Bronchial epithelial cell (primary cell): ENCODE measurements at regions not wholly inside any gene's neighbourhood (a gene's known extent, or its start where the extent isn't known, plus 50 kb on each side); places are given as distances from the start of the nearest gene placed in this dataset.

ENCODE experiments used
- DNase-seq: peaks from one replicate; pipeline ENCODE4 v3.0.0-alpha.2; 2010; ENCODE audit warnings: low read depth
- FAIRE-seq: peaks from 2 replicates; lab custom pipeline; 2011; peaks lifted over from hg19 to GRCh38; lab: Jason Lieb, UNC
- H3K27me3 ChIP-seq: 2 replicates; pipeline ENCODE4 v1.5.1; 2011; ENCODE audit warnings: low read length; ENCODE audit not compliant: control insufficient read depth, insufficient read depth
- H3K36me3 ChIP-seq: 2 replicates; pipeline ENCODE4 v1.5.1; 2011; ENCODE audit warnings: low read length; ENCODE audit not compliant: control insufficient read depth, insufficient read depth
- H3K4me3 ChIP-seq: 2 replicates; pipeline ENCODE4 v1.5.1; 2011; ENCODE audit warnings: mild to moderate bottlenecking, low read depth, low read length, control low read depth
- TF ChIP-seq, protein P1 (sequence below): IDR thresholded peaks from 2 replicates; pipeline ENCODE4 v1.5.1; 2011; ENCODE audit warnings: mild to moderate bottlenecking, moderate library complexity, low read length, control low read depth, inconsistent platforms; ENCODE audit not compliant: insufficient read depth, severe bottlenecking

- H3K4me3 ChIP-seq, result no peak overlapping the region
- TF ChIP-seq, protein P1, sequence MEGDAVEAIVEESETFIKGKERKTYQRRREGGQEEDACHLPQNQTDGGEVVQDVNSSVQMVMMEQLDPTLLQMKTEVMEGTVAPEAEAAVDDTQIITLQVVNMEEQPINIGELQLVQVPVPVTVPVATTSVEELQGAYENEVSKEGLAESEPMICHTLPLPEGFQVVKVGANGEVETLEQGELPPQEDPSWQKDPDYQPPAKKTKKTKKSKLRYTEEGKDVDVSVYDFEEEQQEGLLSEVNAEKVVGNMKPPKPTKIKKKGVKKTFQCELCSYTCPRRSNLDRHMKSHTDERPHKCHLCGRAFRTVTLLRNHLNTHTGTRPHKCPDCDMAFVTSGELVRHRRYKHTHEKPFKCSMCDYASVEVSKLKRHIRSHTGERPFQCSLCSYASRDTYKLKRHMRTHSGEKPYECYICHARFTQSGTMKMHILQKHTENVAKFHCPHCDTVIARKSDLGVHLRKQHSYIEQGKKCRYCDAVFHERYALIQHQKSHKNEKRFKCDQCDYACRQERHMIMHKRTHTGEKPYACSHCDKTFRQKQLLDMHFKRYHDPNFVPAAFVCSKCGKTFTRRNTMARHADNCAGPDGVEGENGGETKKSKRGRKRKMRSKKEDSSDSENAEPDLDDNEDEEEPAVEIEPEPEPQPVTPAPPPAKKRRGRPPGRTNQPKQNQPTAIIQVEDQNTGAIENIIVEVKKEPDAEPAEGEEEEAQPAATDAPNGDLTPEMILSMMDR, result no peak
- no peaks in the 10 kb centered on the region for H3K36me3 ChIP-seq
- FAIRE-seq (no peak), DNase-seq (no peak)
- H3K27me3 ChIP-seq, result no peaks in the 10 kb centered on the region
Measured at GRCh38 chr10:109746861-109747260, 176.4 kb downstream of the XPNPEP1 start.

DNA sequence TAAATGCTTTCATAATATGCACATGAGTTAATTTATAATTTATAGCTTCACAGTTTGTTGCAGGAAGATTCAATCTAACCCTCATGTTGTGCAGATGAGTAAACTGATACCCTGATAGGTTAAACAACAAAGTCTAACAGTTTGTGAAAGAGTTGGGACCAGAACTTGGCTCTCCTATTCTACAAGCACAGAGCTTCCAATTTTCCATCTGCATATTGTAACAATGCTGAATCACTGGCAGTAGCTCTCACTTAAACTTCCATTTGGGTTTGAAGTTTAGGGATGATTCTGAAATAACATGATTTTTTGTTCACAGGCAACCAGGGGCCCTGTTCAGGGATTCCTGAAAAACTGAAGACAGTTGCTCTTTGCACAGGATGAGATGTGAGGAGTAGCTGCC is 179.3 kb downstream of the XPNPEP1 start:
- no peak for DNase-seq
- Histone ChIP-seq H3K36me3 (no peaks in the 10 kb centered on the region), H3K27me3 (no peaks in the 10 kb centered on the region), H3K4me3 (no peak overlapping the region)
- TF ChIP-seq, protein P1, result no peak
- no peak for FAIRE-seq

DNA sequence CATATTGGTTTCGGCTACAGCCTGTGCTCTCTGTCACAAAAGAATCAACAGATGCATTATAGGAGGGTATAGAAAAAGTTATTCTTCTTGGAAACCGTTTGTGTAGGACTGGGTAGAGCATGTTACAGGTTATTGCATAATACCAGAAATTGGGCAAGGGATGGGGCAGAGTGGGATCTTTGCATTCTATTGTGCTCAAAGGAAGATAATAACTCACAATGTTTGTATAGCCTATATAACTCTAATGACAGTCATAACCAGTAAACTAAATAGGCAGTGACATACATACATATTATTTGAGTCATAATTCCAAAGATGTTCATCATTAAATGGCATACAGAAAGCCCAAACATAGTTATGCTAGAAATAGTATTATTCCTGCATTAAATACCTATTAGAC is 179.7 kb downstream of the XPNPEP1 start:
- H3K36me3 ChIP-seq, result no peaks in the 10 kb centered on the region
- no peak for DNase-seq
- H3K4me3 ChIP-seq, result no peak overlapping the region
- FAIRE-seq, result no peak
- TF ChIP-seq, protein P1, result no peak
- no peaks in the 10 kb centered on the region for H3K27me3 ChIP-seq

- no peaks in the 10 kb centered on the region for H3K36me3 ChIP-seq
- no peak overlapping the region for H3K4me3 ChIP-seq
- no peaks in the 10 kb centered on the region for H3K27me3 ChIP-seq
- FAIRE-seq (no peak), DNase-seq (no peak)
- TF ChIP-seq, protein P1, result no peak
Measured at GRCh38 chr10:109743146-109743545, 180.2 kb downstream of the XPNPEP1 start.

- no peak for DNase-seq
- FAIRE-seq, result no peak
- TF ChIP-seq, protein P1, result no peak
- Histone ChIP-seq H3K4me3 (no peak overlapping the region), H3K27me3 (no peaks in the 10 kb centered on the region), H3K36me3 (no peaks in the 10 kb centered on the region)
Measured at GRCh38 chr10:109741712-109742111, 181.6 kb downstream of the XPNPEP1 start.

DNA sequence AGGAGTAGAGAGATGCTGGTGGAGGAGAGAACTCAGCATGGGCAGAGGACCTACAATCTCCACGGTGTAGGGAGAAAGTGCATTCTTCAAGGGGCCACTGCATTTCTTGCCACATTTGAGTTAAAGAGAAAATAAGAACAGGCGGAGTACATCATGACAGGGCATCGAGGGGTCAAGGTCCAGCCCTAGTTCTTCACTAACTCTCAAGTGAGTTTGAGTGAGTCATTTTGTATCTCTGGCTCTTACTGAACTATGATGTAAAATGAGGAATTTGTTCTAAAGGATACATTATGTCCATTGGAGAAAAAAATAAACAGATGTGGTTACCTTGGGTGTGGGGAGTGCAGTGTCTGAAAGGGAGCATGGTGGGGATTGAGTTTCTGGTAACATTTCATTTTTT is 182.9 kb downstream of the XPNPEP1 start:
- TF ChIP-seq, protein P1, result no peak
- no peak for DNase-seq
- Histone ChIP-seq H3K36me3 (no peaks in the 10 kb centered on the region), H3K27me3 (no peaks in the 10 kb centered on the region), H3K4me3 (no peak overlapping the region)
- FAIRE-seq, result no peak
